Choroid plexus epithelial cell (primary cell): ENCODE measurements at regions not wholly inside any gene's neighbourhood (a gene's known extent, or its start where the extent isn't known, plus 50 kb on each side); places are given as distances from the start of the nearest gene placed in this dataset.

Experiments used
- DNase-seq: peaks from one replicate; pipeline ENCODE4 v3.0.0-alpha.2; 2010; ENCODE audit warnings: low read depth
- H3K4me3 ChIP-seq: 2 replicates; pipeline ENCODE4 v1.5.1; 2011; ENCODE audit warnings: low read depth, mild to moderate bottlenecking, control low read depth, low read length, moderate library complexity
- CTCF ChIP-seq: conservative IDR thresholded peaks from 2 replicates; pipeline ENCODE4 v1.5.1; 2011; ENCODE audit warnings: low read depth, mild to moderate bottlenecking, control low read depth, inconsistent platforms, low read length, moderate library complexity

GRCh38 chr5:167576897-167577296 is 714.5 kb upstream of the WWC1 start:
- TF ChIP-seq CTCF = no peak
- H3K4me3 ChIP-seq = no peak overlapping the region

GRCh38 chr5:167577616-167578015 is 713.8 kb upstream of the WWC1 start:
- TF ChIP-seq CTCF = no peak
- no peak for DNase-seq
- no peak overlapping the region for H3K4me3 ChIP-seq

More at GRCh38 chr5:167576897-167577296, 714.5 kb upstream of the WWC1 start:
- DNase-seq = no peak

- no peak overlapping the region for H3K4me3 ChIP-seq
- no peak for DNase-seq
- TF ChIP-seq CTCF = no peak
Measured at GRCh38 chr5:167578977-167579692, 712.3 kb upstream of the WWC1 start.

GRCh38 chr5:167579693-167580055 is 711.8 kb upstream of the WWC1 start:
- no peak for DNase-seq
- H3K4me3 ChIP-seq = no peak overlapping the region
- no peak for TF ChIP-seq CTCF

GRCh38 chr5:167580608-167581007 is 710.8 kb upstream of the WWC1 start:
- TF ChIP-seq CTCF = no peak
- no peak overlapping the region for H3K4me3 ChIP-seq
- no peak for DNase-seq

DNA sequence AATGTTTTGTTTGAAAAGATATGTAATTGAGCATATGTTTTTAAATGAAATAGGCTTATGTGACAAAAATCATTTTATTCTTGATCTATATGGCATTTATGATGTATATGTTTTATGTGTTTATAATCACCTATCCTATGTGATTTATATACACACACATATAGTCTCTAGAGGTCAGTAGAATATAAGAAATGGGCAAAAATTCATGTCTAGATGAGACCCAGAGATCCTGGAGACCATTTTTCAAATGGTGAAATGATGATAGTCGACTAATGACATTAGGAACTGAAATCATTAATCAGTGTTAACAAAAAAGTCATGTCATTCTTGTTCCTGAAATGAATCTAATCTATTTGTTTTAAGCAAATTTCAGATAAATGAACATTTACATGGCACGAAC is 709.2 kb upstream of the WWC1 start:
- DNase-seq = peak; percentile 47
- TF ChIP-seq CTCF = peak; percentile 36
- H3K4me3 ChIP-seq = no peak overlapping the region

DNA sequence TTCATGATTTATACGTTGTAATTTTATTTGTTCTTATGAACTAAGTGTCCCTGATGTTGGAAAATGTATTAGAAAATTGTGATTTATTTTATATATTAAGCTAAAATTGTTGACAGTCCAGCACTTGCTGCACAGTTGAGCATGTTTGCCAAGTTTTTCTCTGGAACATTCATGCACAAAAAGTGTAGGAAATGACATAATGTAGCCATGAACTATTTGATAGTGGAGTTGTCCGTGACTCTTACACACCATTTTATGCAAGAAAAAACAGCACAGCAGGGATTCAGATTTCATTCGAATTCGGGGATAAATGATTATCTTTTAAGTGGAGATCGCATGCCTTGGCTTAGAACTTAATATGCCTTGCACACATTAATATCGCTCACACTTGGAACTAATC is 708.6 kb upstream of the WWC1 start:
- no peak overlapping the region for H3K4me3 ChIP-seq
- TF ChIP-seq CTCF = no peak
- peak; percentile 25 for DNase-seq
